Neutrophil (primary cell): ENCODE measurements at regions not wholly inside any gene's neighbourhood (a gene's known extent, or its start where the extent isn't known, plus 50 kb on each side); places are given as distances from the start of the nearest gene placed in this dataset.

Source experiments
- H3K27ac ChIP-seq: fragments of 200-600 bp; sonication (generic); 2 replicates; pipeline ENCODE4 v1.5.1; 2016; ENCODE audit warnings: mild to moderate bottlenecking, moderate library complexity
- H3K27me3 ChIP-seq: fragments of 200-600 bp; sonication (generic); 2 replicates; pipeline ENCODE4 v1.6.0; 2016; ENCODE audit warnings: mild to moderate bottlenecking
- H3K36me3 ChIP-seq: fragments of 200-600 bp; sonication (generic); 2 replicates; pipeline ENCODE4 v1.5.1; 2017
- H3K4me1 ChIP-seq, 2 experiments: fragments of 200-600 bp in 1 of 2; sonication (generic) in 1 of 2; 1 replicate in 1 of 2; 2 replicates in 1 of 2; pipeline versions ENCODE4 v1.5.1 to v1.6.1; 2013 to 2016; ENCODE audit warnings: low read depth in 1 of 2, low read length in 1 of 2, mild to moderate bottlenecking in 1 of 2, moderate library complexity in 1 of 2; ENCODE audit not compliant: control insufficient read depth in 1 of 2, insufficient read depth in 1 of 2
- H3K4me3 ChIP-seq, 2 experiments: fragments of 200-600 bp in 1 of 2; sonication (generic) in 1 of 2; 1 replicate in 1 of 2; 2 replicates in 1 of 2; pipeline ENCODE4 v1.5.1; 2013 to 2016; ENCODE audit warnings: low read depth in 1 of 2, low read length in 1 of 2, mild to moderate bottlenecking in 1 of 2, moderate library complexity in 1 of 2
- H3K9me3 ChIP-seq: fragments of 200-600 bp; sonication (generic); 2 replicates; pipeline ENCODE4 v1.5.1; 2016
- TF ChIP-seq, protein P1 (sequence below): fragments of 200-600 bp; sonication (generic); IDR thresholded peaks from 2 replicates; pipeline ENCODE4 v1.5.1; 2016; ENCODE audit warnings: antibody characterized with exemption

DNA sequence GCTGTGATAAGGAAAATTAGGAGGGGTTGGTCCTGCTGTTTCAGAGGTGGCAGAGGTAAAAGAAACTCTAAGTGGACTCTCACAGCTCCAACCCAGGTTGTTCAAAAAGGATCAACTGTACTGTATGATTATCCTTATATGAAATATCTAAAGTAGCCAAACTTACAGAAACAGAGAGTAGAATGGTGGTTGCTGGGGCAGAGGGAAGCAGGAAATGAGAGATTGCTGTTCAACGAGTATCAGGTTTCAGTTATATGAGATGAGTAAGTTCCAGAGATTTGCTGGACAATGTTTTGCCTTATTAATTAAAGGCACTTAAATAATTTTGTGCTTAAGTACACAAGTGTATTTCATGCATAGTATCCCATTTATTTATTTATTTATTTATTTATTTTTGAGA is 972.0 kb upstream of the LRRTM1 start:
- TF ChIP-seq, protein P1, sequence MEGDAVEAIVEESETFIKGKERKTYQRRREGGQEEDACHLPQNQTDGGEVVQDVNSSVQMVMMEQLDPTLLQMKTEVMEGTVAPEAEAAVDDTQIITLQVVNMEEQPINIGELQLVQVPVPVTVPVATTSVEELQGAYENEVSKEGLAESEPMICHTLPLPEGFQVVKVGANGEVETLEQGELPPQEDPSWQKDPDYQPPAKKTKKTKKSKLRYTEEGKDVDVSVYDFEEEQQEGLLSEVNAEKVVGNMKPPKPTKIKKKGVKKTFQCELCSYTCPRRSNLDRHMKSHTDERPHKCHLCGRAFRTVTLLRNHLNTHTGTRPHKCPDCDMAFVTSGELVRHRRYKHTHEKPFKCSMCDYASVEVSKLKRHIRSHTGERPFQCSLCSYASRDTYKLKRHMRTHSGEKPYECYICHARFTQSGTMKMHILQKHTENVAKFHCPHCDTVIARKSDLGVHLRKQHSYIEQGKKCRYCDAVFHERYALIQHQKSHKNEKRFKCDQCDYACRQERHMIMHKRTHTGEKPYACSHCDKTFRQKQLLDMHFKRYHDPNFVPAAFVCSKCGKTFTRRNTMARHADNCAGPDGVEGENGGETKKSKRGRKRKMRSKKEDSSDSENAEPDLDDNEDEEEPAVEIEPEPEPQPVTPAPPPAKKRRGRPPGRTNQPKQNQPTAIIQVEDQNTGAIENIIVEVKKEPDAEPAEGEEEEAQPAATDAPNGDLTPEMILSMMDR = no peak
- H3K4me3 ChIP-seq = no peak overlapping the region
- H3K27ac ChIP-seq = no peak overlapping the region
- no peaks in the 10 kb centered on the region for H3K27me3 ChIP-seq
- H3K4me1 ChIP-seq = no peaks in the 10 kb centered on the region
- no peaks in the 10 kb centered on the region for H3K36me3 ChIP-seq
- H3K9me3 ChIP-seq = no peaks in the 10 kb centered on the region

DNA sequence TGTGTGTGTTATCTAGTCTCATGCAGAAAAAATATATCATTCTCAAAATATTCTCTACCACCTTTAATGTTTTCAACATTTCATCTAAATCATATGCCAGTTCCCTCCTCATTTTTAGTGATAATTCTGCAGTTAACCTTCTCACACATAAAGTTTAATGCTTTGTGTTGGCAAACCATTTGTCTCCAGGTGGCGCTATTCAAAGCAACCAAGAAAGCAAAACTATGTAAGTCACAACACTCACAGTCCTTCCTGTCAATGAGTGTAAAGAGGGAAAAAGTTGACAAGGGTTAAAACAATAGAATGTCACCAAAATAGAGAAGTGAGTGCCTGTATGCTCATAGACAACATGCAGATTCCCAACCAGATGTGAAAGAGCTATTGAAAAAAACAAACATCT is 961.6 kb upstream of the LRRTM1 start:
- Histone ChIP-seq H3K9me3 (no peaks in the 10 kb centered on the region), H3K4me1 (no peaks in the 10 kb centered on the region), H3K4me3 (no peak overlapping the region), H3K36me3 (no peaks in the 10 kb centered on the region), H3K27me3 (no peaks in the 10 kb centered on the region), H3K27ac (no peak overlapping the region)
- TF ChIP-seq, protein P1 = no peak

DNA sequence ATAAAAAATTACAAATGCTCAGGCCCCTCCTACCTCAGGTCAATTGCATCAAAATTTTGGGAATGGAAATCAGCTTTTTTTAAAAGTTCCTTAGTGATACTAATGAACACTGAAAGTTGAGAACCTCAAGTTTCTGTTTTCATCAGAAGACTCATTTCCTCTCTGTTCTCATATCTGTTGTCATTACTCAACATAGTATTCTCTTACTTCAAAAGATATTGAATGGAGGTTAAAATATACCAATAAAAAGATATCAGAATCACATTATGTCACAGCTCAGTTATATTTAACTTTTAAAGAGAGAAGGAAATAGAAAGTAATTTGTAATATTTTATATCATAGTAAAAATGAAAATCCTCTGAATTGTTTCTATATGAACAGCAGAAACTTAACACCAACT is 959.4 kb upstream of the LRRTM1 start:
- no peaks in the 10 kb centered on the region for H3K36me3 ChIP-seq
- TF ChIP-seq, protein P1 = no peak
- no peak overlapping the region for H3K4me3 ChIP-seq
- no peak overlapping the region for H3K27ac ChIP-seq
- no peaks in the 10 kb centered on the region for H3K4me1 ChIP-seq
- no peaks in the 10 kb centered on the region for H3K9me3 ChIP-seq
- H3K27me3 ChIP-seq = no peaks in the 10 kb centered on the region

DNA sequence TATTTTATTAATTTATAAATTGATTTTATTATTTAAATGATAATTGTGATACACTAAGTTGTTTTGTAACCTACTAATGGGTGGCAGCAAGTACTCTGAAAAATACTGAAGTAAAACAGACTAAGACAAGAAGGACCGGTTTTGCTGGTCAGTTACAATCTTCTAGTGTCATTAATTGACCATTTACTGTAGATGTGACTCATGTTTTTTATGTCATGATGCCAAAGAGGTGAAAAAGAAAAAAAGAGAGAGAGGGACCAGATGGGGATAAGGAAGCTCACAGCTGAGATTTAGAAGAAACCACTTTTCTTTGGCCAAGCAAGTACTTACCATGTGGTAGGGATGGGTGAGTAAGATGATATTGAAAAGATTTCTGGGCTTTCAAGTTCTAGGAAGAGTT is 955.8 kb upstream of the LRRTM1 start:
- TF ChIP-seq, protein P1 = no peak
- Histone ChIP-seq H3K9me3 (no peaks in the 10 kb centered on the region), H3K27me3 (no peaks in the 10 kb centered on the region)

DNA sequence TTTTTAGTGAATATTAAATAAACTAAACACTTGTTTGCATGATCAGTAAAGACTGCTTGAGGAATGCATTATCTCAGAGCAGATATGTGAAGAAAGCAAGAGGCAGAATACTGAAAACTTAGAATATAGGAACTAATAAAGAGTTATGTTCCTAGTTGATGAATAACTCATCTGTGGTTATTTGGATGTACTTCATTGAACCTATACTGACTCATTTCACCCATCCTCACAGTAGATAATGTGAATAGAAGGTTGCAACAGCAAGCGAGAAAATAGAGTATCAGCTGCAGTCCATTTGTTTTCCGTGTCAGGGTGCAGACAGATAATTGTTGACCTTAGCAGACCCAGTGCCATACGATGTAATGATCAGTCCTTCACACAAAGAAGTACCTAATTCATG is 945.7 kb upstream of the LRRTM1 start:
- Histone ChIP-seq H3K4me3 (no peak overlapping the region), H3K36me3 (no peaks in the 10 kb centered on the region), H3K27me3 (no peaks in the 10 kb centered on the region), H3K4me1 (no peaks in the 10 kb centered on the region), H3K9me3 (no peaks in the 10 kb centered on the region), H3K27ac (no peak overlapping the region)
- TF ChIP-seq, protein P1 = no peak

More for the DNA sequence above, 955.8 kb upstream of the LRRTM1 start:
- Histone ChIP-seq H3K4me1 (no peaks in the 10 kb centered on the region), H3K4me3 (no peak overlapping the region), H3K36me3 (no peaks in the 10 kb centered on the region), H3K27ac (no peak overlapping the region)

DNA sequence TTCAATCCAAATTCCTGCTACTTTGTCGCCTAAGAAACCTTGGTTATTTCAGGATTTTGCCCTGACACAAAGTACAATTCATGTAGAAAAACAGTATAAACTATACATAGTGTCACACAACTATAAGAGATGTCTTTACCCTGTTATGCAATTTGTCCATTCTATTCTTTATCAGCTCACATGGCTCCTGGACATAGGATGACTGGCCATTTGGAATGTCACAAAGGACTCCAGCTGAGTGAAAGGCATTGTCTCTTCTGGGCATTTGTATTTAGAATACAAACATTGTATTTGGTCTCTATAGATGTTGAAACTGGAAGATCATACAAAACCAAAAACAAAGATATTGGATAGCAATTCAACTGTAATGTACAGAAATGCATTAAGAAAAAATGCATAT is 944.6 kb upstream of the LRRTM1 start:
- Histone ChIP-seq H3K36me3 (no peaks in the 10 kb centered on the region), H3K27me3 (no peaks in the 10 kb centered on the region), H3K4me1 (no peaks in the 10 kb centered on the region), H3K4me3 (no peak overlapping the region), H3K9me3 (no peaks in the 10 kb centered on the region), H3K27ac (no peak overlapping the region)
- TF ChIP-seq, protein P1 = no peak
